ENCODE measurements at regions not wholly inside any gene's neighbourhood (a gene's known extent, or its start where the extent isn't known, plus 50 kb on each side); places are given as distances from the start of the nearest gene placed in this dataset.
"Not testable (repeated sequence)": the region's sequence is repeated elsewhere in the genome, so short reads cannot be mapped to it uniquely, and the experiment has no call there.

DNA sequence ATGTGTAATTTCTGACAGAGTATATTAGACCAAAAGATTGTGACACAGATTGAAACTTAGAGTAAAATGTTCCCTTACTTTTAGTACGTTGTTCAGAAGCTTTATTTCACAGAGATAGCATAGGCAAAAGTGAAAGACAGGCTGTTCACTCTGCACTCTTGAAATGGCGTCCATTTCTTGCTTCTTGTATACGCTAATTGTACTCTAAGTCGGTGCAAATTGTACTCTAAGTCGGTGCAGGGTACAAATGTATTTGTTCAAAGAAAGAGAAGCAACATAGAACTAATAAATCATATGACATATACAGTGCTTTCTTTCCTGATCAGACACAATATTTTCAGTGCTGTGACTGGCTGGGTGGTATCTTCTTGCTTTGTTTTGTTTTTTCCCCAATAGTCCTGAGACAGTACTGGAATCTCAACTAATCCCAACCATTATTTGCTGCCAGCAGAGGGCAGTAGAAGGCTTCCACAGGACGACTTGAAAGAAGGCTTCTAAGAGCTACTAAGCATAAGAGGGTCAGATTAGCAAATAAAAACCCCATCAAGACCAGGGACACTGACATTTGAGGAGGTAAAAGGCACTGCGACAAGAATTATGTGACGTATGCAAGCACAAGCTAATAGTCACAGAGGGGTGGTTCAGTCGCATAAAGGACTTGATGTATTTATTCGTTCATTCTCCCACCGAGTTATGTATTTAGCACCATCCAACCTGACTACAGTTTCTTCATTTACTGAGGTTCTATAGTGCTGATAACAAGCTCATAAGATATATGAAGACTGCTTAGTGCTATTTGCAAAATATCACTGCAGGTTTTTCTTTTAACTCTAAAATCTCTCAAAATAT is 831.8 kb downstream of the TAF11L14 start:
- DNase-seq (ENCODE audit: low read depth), result peak; percentile 0

DNA sequence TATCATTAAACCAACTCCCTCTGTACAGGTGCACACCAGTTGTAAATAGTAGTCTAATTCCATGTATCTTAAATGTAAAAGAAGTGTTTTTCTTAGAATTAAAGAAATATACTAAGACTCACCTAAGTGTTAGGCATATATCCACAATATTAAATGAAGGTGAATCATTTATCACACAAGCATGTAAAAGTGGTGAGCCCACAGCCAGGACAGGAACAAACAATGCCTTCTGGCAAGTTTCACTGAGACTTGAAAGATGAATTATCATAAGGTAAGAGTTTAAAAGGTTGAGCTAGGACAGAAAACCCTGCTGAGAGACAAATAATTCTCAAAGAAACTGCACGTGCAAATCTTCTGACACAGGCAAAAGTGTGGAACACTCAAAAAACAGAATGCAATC is 832.5 kb downstream of the TAF11L14 start:
- DNase-seq (ENCODE audit: low read depth), result no peak

DNA sequence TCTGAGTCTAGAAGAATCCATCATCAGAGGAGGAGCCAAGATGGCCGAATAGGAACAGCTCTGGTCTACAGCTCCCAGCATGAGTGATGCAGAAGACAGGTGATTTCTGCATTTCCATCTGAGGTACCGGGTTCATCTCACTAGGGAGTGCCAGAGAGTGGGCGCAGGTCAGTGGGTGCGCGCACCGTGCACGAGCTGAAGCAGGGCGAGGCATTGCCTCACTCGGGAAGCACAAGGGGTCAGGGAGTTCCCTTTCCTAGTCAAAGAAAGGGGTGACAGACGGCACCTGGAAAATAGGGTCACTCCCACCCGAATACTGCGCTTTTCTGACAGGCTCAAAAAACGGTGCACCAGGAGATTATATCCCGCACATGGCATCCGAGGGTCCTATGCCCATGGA is 837.5 kb downstream of the TAF11L14 start:
- not testable (repeated sequence) for DNase-seq (ENCODE audit: low read depth)

DNA sequence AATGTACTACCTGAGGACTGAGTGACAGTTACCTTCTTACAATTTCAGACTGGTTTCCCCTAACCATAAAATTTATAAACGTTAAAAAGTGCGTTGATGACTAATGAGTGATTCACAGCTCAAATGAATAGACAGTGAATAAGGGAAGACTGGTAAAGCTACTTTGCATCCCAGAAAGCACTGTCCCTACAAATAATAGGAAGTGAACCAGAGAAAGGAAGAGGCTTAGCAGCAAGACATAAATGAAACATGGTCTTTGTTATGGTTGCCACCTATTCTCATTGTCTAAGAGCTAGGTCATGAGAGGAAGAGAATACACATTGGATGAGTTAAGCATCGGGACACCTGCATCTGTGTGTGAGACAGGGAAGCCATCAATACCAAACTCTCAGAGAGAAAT is 849.2 kb downstream of the TAF11L14 start:
- no peak for DNase-seq (ENCODE audit: low read depth)

DNA sequence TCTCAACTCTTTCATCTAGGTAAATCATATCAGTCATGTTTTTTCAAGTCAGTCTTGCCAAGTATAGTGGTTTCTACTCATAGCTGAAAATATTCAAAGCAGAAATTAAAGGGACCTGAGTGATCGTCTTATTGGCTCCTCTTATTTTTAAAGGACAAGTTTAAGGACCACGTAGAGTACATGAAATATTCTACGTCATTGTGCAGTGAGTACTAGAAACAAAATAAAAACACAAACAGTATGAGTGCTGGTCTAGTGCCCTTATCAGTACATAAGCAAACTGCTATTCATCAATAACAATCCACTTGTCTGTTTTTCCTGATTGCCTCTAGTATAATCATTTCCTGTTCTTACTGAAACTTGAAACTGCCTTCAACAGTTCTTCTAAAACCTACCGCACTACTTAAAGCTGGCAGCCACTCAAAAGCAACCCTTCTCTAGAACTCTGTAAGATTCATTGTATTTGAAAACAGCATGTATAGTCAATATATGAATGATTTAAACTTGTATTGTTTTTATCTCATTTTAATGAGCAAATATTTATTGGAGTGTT is 853.7 kb downstream of the TAF11L14 start:
- no peak for DNase-seq (ENCODE audit: low read depth)

DNA sequence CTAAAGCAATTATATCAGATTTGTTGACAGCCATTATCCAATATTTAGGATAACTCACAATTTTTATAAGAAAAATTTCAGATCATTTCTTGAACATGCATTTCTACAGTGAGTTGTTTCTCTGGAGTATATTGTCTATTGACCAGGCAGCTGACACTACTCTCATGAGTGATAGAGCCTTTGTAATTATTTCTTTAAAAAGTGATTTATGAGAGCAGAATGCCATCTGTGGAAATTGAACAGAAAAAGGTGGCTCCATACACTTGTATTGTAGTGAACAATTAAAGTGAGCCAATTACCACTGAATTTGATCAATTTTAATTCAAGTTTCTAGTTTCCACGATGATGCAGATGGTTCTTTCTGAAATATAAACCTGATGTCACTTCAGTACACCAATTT is 855.4 kb downstream of the TAF11L14 start:
- DNase-seq (ENCODE audit: low read depth), result no peak

DNA sequence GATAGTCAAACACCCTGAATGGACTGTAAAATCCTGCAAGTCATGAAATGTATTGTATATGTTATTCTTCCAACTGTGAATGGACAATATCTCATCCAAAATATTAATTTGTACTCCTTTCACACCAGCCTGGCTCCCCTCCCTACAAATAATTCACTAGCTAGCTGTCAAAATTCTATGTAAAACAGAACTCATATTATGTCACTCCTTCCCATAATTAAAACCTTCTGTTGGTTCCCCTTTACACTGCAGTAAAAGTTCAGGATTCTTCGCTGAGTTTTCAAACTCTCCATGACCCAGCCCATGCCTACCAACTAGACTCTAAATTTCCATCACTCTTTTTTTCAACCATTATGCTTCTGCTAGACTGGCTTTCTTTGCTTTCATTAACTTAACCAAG is 857.1 kb downstream of the TAF11L14 start:
- DNase-seq (ENCODE audit: low read depth), result no peak

DNA sequence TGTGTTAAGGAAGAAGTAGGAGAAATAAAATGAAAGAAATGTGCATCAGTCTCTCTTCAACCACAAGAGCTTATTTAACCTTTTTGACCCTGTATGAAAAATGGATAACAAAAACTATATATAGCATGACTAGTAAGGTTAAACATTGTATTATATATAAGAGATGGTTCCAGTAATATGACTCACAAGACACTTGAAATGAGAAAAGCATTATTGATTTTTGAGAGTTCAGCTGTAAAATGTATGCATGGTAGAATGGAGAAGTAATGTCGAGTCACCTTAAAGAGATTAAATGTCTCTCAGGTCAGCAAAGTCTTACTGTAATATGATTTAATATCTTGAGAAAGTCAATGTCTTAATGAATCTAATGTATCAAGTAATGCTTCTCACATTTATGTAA is 860.9 kb downstream of the TAF11L14 start:
- DNase-seq (ENCODE audit: low read depth), result no peak

DNA sequence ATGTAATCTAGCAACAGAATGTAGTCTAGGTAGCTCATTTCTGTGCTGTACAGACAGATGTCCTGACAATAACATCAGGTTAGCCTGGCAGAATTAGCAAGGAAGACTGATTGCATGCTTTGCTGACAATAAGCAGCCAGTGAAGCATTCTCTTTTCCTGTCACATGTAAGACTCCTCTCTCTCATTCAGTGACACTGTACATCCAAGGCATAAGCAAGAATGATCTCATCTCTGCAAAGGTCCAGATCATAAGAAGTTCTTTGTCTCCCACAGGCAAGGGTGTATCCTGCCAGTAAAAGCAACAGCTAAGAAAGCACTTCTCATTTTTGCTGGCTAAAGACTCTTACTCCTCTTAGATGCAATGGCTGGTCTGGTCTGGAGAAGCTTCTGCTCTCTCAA is 861.8 kb downstream of the TAF11L14 start:
- DNase-seq (ENCODE audit: low read depth), result no peak

DNA sequence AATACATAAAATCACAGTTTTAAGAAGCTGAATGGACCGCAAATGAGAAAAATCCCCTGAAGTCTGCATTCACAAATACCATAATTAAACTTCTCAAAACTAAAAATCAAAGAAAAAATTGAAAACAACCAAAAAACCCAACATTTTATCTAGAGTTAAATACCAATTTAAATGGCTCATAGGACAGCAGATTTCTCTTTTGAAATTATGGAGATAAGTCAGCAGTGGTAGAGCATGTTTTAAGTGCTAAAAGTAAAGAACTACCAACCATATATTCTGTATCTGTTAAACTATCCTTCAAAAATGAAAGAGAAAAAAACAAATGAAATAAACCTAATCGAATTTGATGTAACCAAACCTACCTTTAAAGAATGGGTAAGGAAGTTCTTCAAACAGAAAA is 862.8 kb downstream of the TAF11L14 start:
- no peak for DNase-seq (ENCODE audit: low read depth)

DNA sequence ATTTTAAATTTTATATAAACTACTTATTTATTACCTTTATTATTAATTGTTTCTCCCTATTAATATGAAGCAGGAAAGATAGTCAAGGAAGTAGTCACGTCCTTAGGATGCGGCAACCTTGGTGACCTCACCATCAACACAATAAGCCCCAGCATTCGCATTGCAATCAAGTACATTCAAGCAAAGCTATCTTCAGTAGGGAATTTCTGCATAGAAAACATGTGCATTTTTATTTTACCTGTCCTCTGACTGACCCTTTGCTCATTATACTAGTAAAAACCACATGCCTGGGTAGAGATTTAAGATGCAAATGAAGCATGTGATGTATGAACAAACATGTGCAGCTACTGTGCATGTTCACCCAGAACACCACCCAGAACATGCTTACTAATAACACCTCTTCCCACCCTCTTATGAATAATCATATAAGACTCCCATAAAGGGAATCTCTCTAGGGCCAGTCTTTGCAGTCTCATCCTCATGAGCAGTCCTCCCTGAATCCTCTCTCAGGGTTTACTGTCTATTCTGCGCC is 869.6 kb downstream of the TAF11L14 start:
- DNase-seq (ENCODE audit: low read depth), result no peak

DNA sequence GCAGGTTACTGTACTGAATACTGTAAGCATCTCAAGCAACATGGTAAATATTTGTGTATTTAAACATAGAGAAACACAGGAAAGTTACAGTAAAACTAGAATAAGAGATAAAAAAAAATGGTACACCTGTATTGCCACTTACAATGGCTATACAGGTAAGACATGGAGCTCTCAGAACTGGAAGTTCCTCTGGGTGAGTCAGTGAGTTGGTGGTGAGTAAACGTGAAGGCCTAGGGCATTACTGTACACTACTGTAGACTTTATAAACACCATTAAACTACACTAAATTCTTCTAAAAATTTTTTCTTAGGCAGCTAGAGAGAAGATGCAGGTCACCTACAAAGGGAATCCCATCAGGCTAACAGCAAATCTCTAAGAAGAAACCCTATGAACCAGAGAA is 872.9 kb downstream of the TAF11L14 start:
- DNase-seq (ENCODE audit: low read depth), result no peak

DNA sequence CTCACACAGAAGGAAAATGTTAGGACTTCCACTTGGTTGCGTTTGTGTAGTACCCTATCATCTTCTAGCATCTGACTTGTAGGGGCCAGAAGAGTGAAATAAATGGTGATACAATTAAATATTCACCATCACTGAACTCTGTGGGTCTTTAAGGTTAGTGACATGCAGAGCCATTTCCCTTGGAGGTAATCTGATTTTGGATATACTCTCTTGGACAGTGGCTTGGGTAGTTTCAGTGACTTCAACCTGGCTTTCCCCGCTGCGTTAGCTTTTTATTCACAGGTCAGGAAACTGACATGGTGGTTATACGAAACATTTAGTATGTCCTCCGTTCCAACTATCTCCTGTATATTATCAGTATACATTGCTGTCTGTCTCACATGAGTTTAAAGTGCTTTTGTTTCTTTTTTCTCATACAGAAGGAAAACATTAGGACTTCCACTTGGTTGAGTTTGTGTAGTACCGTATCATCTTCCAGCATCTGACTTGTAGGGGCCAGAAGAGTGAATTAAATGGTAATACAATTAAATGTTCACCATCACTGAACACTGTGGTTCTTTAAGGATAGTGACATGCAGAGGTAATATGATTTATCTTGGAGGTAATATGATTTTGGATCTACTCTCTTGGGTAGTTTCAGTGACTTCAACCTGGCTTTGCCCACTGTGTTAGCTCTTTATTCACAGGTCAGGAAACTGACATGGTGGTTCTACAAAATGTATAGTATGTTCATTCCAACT is 883.6 kb downstream of the TAF11L14 start:
- no peak for DNase-seq (ENCODE audit: low read depth)

DNA sequence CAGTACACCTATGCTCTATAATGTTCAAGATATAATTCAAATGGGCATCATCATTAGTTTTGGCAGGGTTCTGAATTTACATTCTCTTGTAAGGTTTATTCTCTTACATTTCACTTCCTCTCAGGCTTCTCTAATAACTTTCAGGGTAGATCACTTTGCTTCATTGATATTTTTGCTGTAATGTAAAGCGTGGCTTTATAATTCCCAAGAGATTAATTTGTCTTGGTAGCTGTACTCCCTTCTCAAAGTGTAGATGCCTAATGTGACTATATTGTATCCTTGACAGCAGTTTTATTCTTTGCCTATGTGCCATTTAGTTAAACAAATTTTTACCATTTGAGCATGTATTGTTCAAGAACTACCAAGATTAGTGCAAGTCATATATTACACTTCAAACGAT is 889.1 kb downstream of the TAF11L14 start:
- no peak for DNase-seq (ENCODE audit: low read depth)

DNA sequence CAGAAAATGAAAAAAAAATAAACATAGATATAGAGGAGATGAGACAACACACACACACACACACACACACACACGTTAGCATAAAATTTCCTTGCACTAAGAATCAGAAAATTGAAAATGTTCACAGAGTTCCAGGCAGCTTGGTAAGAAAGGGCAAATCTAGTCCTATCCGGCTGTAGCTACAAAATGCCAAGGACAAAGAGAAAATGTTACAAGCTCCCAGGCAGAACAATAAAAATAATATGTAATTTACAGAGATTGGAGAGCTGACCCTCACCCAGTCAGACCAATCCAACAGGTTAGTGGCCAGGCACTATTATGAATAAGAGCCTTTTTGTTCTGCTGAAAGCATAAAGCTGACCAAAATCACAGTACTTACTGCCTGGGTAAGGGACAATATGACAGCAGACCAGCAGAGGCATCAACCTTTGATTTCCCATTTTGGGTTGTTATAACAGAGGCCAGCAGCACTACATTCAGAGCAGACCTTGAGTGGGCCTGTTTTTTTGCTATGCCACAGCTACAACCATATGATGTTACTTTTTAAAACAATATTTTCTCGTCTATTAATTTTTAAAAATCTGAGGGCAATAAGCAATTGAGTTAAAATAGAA is 892.6 kb downstream of the TAF11L14 start:
- DNase-seq (ENCODE audit: low read depth), result no peak

DNA sequence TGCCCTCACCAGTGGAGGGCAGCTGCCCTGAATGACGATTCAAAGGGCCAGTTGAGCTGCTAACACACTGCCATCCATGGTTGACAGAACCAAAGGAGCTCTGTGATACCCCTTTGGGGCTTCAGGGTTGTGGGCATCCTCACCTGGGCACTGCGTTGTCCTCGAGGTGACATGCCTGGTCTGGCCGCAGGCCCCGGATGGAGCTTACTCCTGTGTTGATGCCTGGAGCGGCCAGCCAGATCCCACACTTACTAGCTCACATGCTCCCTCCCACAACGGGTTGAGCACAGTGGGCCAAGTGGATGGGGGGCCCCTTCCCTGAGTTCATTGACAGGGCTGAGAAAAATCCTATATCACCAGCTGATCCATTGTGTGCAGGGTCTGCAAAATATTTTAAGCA is 898.9 kb downstream of the TAF11L14 start:
- no peak for DNase-seq (ENCODE audit: low read depth)

DNA sequence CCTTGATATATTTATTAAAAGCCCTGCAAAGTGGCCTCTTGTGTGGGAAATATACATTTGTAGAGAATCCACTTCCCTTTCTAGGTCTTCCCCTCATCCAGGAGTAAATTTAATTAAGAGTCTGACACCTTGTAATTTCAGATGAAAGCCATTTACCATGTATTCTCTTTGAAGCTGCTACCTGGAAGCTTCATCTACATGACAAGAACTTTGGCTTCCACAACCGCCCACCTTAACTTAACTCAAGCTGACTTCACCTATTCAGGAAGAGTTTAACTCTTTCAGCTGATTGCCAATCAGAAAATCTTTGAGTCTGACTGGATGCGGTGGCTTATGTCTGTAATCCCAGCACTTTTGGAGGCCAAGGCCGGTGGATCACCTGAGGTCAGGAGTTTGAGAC is 899.9 kb downstream of the TAF11L14 start:
- no peak for DNase-seq (ENCODE audit: low read depth)

DNA sequence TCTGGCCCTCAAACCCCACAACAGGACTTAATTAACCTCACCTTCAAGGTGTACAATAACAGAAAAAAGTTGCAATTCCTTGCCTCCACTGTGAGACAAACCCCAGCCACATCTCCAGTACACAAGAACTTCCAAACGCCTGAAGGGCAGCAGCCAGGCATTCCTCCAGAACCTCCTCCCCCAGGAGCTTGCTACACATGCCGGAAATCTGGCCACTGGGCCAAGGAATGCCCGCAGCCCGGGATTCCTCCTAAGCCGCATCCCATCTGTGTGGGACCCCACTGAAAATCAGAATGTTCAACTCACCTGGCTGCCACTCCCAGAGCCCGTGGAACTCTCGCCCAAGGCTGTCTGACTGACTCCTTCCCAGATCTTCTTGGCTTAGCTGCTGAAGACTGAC is 901.5 kb downstream of the TAF11L14 start:
- DNase-seq (ENCODE audit: low read depth), result not testable (repeated sequence)

DNA sequence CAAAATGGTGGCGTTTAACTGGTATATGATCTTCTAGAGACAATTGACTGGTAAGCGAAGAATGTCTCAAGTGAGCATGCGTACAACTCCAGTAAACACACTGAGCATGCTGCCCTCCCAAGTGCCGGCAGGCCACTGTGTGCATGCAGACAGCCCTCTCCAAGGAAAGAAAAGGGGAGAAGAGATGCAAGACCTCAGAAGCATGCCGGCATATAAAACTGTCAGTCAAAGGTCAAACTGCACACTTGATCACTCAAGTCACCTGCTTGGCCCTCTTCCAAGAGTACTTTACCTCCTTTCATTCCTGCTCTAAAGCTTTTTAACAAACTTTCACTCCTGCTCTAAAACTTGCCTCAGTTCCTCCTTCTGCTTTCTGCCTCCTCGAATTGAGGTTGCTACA is 910.2 kb downstream of the TAF11L14 start:
- no peak for DNase-seq (ENCODE audit: low read depth)

DNA sequence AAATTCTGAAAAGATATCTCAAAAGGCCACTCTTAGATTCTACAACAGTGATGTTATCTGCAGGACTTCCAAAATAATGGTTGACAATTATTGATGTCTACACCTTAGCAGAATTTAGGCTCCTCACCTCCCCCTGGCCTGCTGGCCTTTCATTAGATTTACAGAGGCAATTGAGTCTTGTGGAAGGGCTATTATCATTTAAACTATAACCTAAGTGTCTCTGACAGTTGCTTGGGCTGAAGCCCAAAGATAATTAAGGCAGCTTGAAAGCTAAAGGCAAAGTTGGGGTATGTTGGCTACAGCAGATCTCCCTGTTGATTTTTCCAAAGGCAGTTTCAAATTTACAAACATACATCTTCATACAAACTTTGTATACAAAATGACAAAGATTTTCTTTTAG is 912.3 kb downstream of the TAF11L14 start:
- no peak for DNase-seq (ENCODE audit: low read depth)

DNA sequence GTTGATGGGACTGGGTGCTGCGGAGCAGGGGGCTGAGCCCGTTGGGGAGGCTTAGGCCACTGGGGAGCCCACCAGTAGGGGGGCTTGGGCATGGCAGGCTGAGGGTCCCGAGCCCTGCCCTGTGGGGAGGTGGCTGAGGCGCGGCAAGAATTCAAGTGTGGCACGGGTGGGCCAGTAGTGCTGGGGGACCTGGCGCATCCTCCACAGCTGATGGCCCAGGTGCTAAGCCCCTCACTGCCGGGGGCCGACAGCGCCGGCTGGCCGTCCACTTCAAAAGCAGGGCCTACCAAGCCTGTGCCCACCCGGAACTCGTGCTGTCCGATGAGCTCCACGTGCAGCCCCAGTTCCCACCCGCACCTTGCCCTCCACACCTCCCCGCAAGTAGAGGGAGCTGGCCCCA is 917.5 kb downstream of the TAF11L14 start:
- DNase-seq (ENCODE audit: low read depth), result no peak

DNA sequence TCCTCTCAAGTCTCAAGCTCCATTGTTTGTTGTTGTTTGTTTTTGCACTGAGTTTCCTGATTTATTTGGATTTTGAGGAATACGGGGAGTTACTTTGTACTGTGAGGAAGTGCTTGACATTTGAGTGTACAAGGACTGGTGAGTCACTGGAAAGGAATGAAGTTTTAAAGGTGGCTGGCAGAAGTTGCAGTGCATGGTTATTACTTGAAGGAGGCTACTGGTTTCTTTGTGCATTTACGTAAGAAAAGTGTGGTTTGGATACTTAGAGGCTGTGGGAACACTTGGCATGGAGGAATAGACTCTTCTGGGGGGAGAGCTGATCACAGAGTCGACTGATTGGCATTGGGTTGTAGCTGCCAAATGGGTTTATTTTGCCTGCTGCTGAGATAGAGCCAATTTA is 919.0 kb downstream of the TAF11L14 start:
- DNase-seq (ENCODE audit: low read depth), result no peak

DNA sequence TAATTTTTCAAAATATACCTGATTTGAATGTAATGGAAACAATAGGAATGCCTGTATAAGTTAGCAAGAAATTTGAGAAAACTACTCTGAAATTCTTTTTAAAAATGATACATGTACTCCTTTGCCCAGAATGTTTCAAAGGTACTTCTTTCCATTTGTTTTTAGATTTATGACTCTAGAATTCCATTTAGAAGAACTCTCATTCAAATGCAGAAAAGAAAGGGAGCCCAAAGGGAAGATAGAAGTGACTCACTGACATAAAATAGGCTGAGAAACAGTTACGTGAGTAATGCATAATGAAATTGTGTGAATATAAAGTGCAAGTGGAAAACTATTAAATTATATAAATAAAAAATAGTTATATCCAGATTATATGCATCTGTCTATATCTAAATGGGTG is 926.3 kb downstream of the TAF11L14 start:
- DNase-seq (ENCODE audit: low read depth), result no peak

Measured in stimulated activated CD8-positive, alpha-beta memory T cell treated with anti-CD3 and anti-CD28 coated beads, Interleukin-4, amount 100 ng/mL, for 24 hours (primary cell).